H1 (cell line): ENCODE measurements at regions not wholly inside any gene's neighbourhood (a gene's known extent, or its start where the extent isn't known, plus 50 kb on each side); places are given as distances from the start of the nearest gene placed in this dataset.

Experiments
- HDAC2 ChIP-seq, 2 experiments: fragments of 300-600 bp in 1 of 2; sonication (generic) in 1 of 2; IDR thresholded peaks; 2 replicates each; pipeline ENCODE4 v1.6.1; 2011 to 2012; ENCODE audit warnings: low read depth in 2 of 2, low read length in 2 of 2, mild to moderate bottlenecking in 2 of 2, moderate library complexity in 2 of 2, borderline replicate concordance in 1 of 2, inconsistent platforms in 1 of 2

- TF ChIP-seq HDAC2 (IDR thresholded peaks at IDR 0.05; ENCODE audit: borderline replicate concordance in 1 of 2, low read depth in 2 of 2, low read length in 2 of 2) = no peak
Measured at GRCh38 chr9:97766092-97766491, 69.0 kb upstream of the XPA start (continued).
